Ishikawa (cell line): ENCODE measurements at regions not wholly inside any gene's neighbourhood (a gene's known extent, or its start where the extent isn't known, plus 50 kb on each side); places are given as distances from the start of the nearest gene placed in this dataset.

Source experiments
- CREB1 ChIP-seq: IDR thresholded peaks from 2 replicates; pipeline ENCODE4 v1.6.1; 2012; ENCODE audit warnings: low read depth
- EGR1 ChIP-seq: IDR thresholded peaks from 2 replicates; pipeline ENCODE4 v1.6.1; 2012
- EP300 ChIP-seq: IDR thresholded peaks from 2 replicates; pipeline ENCODE4 v1.6.1; 2012; ENCODE audit warnings: borderline replicate concordance
- TAF1 ChIP-seq: IDR thresholded peaks from 2 replicates; pipeline ENCODE4 v1.6.1; 2012; ENCODE audit warnings: low read depth, mild to moderate bottlenecking
- TEAD4 ChIP-seq: IDR thresholded peaks from 2 replicates; pipeline ENCODE4 v1.6.1; 2012
- TF ChIP-seq, protein P1 (sequence below): IDR thresholded peaks from 2 replicates; pipeline ENCODE4 v1.6.1; 2012; ENCODE audit warnings: low read depth, mild to moderate bottlenecking
- TF ChIP-seq, protein P2 (sequence below): IDR thresholded peaks from 2 replicates; pipeline ENCODE4 v1.6.1; 2012

DNA sequence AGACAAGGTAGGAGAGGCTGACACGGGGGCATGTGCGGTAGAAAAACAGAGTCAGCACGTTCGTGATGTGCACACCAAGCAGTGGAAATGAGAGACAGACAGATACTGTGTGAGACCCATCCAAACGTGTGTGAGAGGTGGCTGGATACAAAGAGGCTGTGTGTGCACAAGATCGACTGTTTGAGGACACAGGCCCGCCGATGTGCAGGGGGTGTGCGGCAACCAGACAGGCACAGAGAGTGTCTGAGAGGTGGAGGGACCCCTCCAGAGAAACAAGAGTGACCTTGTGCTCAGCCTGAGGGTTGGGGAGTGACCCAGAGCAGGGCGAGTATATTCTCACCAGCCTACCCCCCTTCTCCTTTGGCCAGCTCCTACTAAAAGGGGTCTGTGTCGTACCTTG is 97.8 kb upstream of the IPO9 start:
- TF ChIP-seq TAF1 (no peak), EGR1 (no peak), CREB1 (no peak), TEAD4 (no peak), EP300 (no peak)
- TF ChIP-seq, protein P1, sequence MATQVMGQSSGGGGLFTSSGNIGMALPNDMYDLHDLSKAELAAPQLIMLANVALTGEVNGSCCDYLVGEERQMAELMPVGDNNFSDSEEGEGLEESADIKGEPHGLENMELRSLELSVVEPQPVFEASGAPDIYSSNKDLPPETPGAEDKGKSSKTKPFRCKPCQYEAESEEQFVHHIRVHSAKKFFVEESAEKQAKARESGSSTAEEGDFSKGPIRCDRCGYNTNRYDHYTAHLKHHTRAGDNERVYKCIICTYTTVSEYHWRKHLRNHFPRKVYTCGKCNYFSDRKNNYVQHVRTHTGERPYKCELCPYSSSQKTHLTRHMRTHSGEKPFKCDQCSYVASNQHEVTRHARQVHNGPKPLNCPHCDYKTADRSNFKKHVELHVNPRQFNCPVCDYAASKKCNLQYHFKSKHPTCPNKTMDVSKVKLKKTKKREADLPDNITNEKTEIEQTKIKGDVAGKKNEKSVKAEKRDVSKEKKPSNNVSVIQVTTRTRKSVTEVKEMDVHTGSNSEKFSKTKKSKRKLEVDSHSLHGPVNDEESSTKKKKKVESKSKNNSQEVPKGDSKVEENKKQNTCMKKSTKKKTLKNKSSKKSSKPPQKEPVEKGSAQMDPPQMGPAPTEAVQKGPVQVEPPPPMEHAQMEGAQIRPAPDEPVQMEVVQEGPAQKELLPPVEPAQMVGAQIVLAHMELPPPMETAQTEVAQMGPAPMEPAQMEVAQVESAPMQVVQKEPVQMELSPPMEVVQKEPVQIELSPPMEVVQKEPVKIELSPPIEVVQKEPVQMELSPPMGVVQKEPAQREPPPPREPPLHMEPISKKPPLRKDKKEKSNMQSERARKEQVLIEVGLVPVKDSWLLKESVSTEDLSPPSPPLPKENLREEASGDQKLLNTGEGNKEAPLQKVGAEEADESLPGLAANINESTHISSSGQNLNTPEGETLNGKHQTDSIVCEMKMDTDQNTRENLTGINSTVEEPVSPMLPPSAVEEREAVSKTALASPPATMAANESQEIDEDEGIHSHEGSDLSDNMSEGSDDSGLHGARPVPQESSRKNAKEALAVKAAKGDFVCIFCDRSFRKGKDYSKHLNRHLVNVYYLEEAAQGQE, result no peak
- TF ChIP-seq, protein P2, sequence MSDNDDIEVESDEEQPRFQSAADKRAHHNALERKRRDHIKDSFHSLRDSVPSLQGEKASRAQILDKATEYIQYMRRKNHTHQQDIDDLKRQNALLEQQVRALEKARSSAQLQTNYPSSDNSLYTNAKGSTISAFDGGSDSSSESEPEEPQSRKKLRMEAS, result no peak
